MCF 10A (cell line): ENCODE measurements at regions not wholly inside any gene's neighbourhood (a gene's known extent, or its start where the extent isn't known, plus 50 kb on each side); places are given as distances from the start of the nearest gene placed in this dataset.

Experiments used
- BruUV-seq: library from RNA; stranded (reverse); fragments of 400-500 nt; replicated peaks from 2 replicates; lab custom pipeline; 2021; lab: Mats Ljungman, UMichigan
- CTCF ChIA-PET: fragments of 300-600 bp; sonication (Branson Sonifier 250); formaldehyde crosslinking; extraction: SDS; loops from one replicate; lab custom pipeline; 2021; ENCODE audit warnings: antibody characterized with exemption, inconsistent platforms; lab: Yijun Ruan, JAX
- POLR2A ChIA-PET: fragments of 300-600, 350-650 bp; sonication (Branson Sonifier 250); formaldehyde crosslinking; extraction: SDS; loops from one replicate; lab custom pipeline; 2020; ENCODE audit warnings: antibody characterized with exemption, inconsistent platforms; lab: Yijun Ruan, JAX
- DNase-seq: peaks from one replicate; pipeline ENCODE4 v3.0.0-alpha.2; 2018; ENCODE audit not compliant: unreplicated experiment
- H3K27ac Mint-ChIP-seq: one replicate; pipeline ENCODE4 v1.8.0; 2022; ENCODE audit warnings: mild to moderate bottlenecking, low read depth, mixed read lengths; ENCODE audit not compliant: unreplicated experiment
- H3K27me3 Mint-ChIP-seq: one replicate; pipeline ENCODE4 v1.8.0; 2022; ENCODE audit warnings: mixed read lengths; ENCODE audit not compliant: insufficient read depth, unreplicated experiment
- H3K36me3 Mint-ChIP-seq: one replicate; pipeline ENCODE4 v1.8.0; 2022; ENCODE audit warnings: mild to moderate bottlenecking, moderate library complexity, mixed read lengths; ENCODE audit not compliant: insufficient read depth, unreplicated experiment
- H3K4me1 Mint-ChIP-seq: one replicate; pipeline ENCODE4 v1.8.0; 2022; ENCODE audit warnings: mixed read lengths; ENCODE audit not compliant: insufficient read depth, unreplicated experiment
- H3K4me3 Mint-ChIP-seq: one replicate; pipeline ENCODE4 v1.8.0; 2022; ENCODE audit warnings: mild to moderate bottlenecking, moderate library complexity, mixed read lengths; ENCODE audit not compliant: unreplicated experiment
- H3K9me3 Mint-ChIP-seq: one replicate; pipeline ENCODE4 v1.8.0; 2022; ENCODE audit warnings: mixed read lengths; ENCODE audit not compliant: unreplicated experiment
- CTCF ChIP-seq: fragments of 200-600 bp; IDR thresholded peaks from one replicate; pipeline ENCODE4 v1.8.0; 2022; ENCODE audit warnings: antibody characterized with exemption, mild to moderate bottlenecking; ENCODE audit not compliant: unreplicated experiment
- intact Hi-C: fragments of 100-400 bp; cut with micrococcal nuclease; formaldehyde crosslinking; loops from 2 replicates; pipeline ENCODE4 v1.14.1; 2022

- no peak for TF ChIP-seq CTCF
- CTCF ChIA-PET = interaction anchor here (0.6 to 0.9 kb wide), 5 partner anchors 13 to 952 kb away, joined by 3 read pairs; no protein-coding TSS in a partner anchor
Observed at GRCh38 chr2:237159006-237159911, 73.6 kb downstream of the COPS8 start.

GRCh38 chr2:237160271-237160919 lies 74.7 kb downstream of the COPS8 start:
- POLR2A ChIA-PET = interaction anchor here (1.4 kb wide), 1 partner anchor 11 kb away, joined by 5 read pairs; no protein-coding TSS in a partner anchor

More at GRCh38 chr2:237159006-237159911, 73.6 kb downstream of the COPS8 start:
- intact Hi-C loops = no loop called here
- no peak for DNase-seq
- POLR2A ChIA-PET = interaction anchor here (0.7 to 1.4 kb wide), 3 partner anchors 13 to 178 kb away, joined by 3 to 5 read pairs (median 4); no protein-coding TSS in a partner anchor
- H3K36me3 Mint-ChIP-seq = no peaks in the 10 kb centered on the region
- no TSS peak for BruUV-seq
- no peak overlapping the region for H3K4me3 Mint-ChIP-seq
- no peaks in the 10 kb centered on the region for H3K9me3 Mint-ChIP-seq
- H3K27ac Mint-ChIP-seq = no peak overlapping the region
- peaks cover 4% of the 10 kb centered on the region for H3K4me1 Mint-ChIP-seq
- H3K27me3 Mint-ChIP-seq = no peaks in the 10 kb centered on the region

GRCh38 chr2:237161189-237161588 lies 75.5 kb downstream of the COPS8 start:
- POLR2A ChIA-PET = no interaction called here
- no TSS peak for BruUV-seq
- H3K4me3 Mint-ChIP-seq = no peak overlapping the region

More at GRCh38 chr2:237160271-237160919, 74.7 kb downstream of the COPS8 start:
- no peak for TF ChIP-seq CTCF
- no peak overlapping the region for H3K27ac Mint-ChIP-seq
- DNase-seq = no peak
- peaks cover 6% of the 10 kb centered on the region for H3K36me3 Mint-ChIP-seq
- CTCF ChIA-PET = interaction anchor here (0.6 to 1.5 kb wide), 3 partner anchors 18 to 249 kb away, joined by 3 to 8 read pairs (median 3); no protein-coding TSS in a partner anchor
- no peaks in the 10 kb centered on the region for H3K4me1 Mint-ChIP-seq
- intact Hi-C loops = no loop called here
- no TSS peak for BruUV-seq
- no peak overlapping the region for H3K4me3 Mint-ChIP-seq
- H3K9me3 Mint-ChIP-seq = no peaks in the 10 kb centered on the region
- H3K27me3 Mint-ChIP-seq = no peaks in the 10 kb centered on the region

More at GRCh38 chr2:237161189-237161588, 75.5 kb downstream of the COPS8 start:
- CTCF ChIA-PET = interaction anchor here (0.6 to 1.5 kb wide), 3 partner anchors 33 to 250 kb away, joined by 3 to 8 read pairs (median 4); no protein-coding TSS in a partner anchor
- no peak for DNase-seq
- Mint-ChIP-seq H3K36me3 (peaks cover 6% of the 10 kb centered on the region), H3K4me1 (peaks cover 7% of the 10 kb centered on the region), H3K27ac (no peak overlapping the region), H3K27me3 (no peaks in the 10 kb centered on the region), H3K9me3 (no peaks in the 10 kb centered on the region)
- TF ChIP-seq CTCF = no peak
- intact Hi-C loops = no loop called here
